Liver (tissue), 8 donors: ENCODE measurements at regions not wholly inside any gene's neighbourhood (a gene's known extent, or its start where the extent isn't known, plus 50 kb on each side); places are given as distances from the start of the nearest gene placed in this dataset.

Experiments used
- DNase-seq: peaks from one replicate; pipeline ENCODE4 v3.0.0-alpha.2; 2017; ENCODE audit warnings: low spot score
- H3K27ac ChIP-seq, 2 donors: one replicate each; pipeline ENCODE4 v1.7.0; 2013; ENCODE audit warnings: inconsistent platforms in 2 of 2, low read length in 2 of 2, control low read depth in 1 of 2, low read depth in 1 of 2, mild to moderate bottlenecking in 1 of 2
- H3K27me3 ChIP-seq, 4 donors: one replicate each; pipeline versions ENCODE4 v1.6.1 to v1.7.0; 2013; ENCODE audit warnings: low read length in 3 of 4, inconsistent platforms in 1 of 4, mild to moderate bottlenecking in 1 of 4, moderate library complexity in 1 of 4; ENCODE audit not compliant: control insufficient read depth in 4 of 4, insufficient read depth in 4 of 4
- H3K36me3 ChIP-seq, 4 donors: one replicate each; pipeline versions ENCODE4 v1.6.1 to v1.7.0; 2013; ENCODE audit warnings: low read length in 3 of 4, mild to moderate bottlenecking in 3 of 4, low read depth in 1 of 4, moderate library complexity in 1 of 4; ENCODE audit not compliant: control insufficient read depth in 4 of 4, insufficient read depth in 3 of 4
- H3K4me1 ChIP-seq, 4 donors: one replicate each; pipeline versions ENCODE4 v1.6.1 to v1.7.0; 2013; ENCODE audit warnings: low read length in 3 of 4, mild to moderate bottlenecking in 3 of 4, moderate library complexity in 1 of 4; ENCODE audit not compliant: control insufficient read depth in 4 of 4, insufficient read depth in 4 of 4
- H3K4me3 ChIP-seq, 3 donors: one replicate each; pipeline versions ENCODE4 v1.6.1 to v1.7.0; 2013; ENCODE audit warnings: low read length in 3 of 3, control low read depth in 1 of 3, low read depth in 1 of 3, mild to moderate bottlenecking in 1 of 3
- H3K9ac ChIP-seq, 2 donors: one replicate each; pipeline ENCODE4 v1.7.0; 2013; ENCODE audit warnings: low read length in 2 of 2, mild to moderate bottlenecking in 2 of 2, moderate library complexity in 2 of 2, control low read depth in 1 of 2, low read depth in 1 of 2
- H3K9me3 ChIP-seq, 4 donors: one replicate each; pipeline versions ENCODE4 v1.6.1 to v1.7.0; 2013; ENCODE audit warnings: low read length in 3 of 4; ENCODE audit not compliant: control insufficient read depth in 4 of 4
- CTCF ChIP-seq: fragments of 150-350 bp; IDR thresholded peaks from 2 replicates; pipeline ENCODE4 v1.5.1; 2017; ENCODE audit warnings: improper control_type of control experiment, low read depth, low read length; ENCODE audit not compliant: missing input control
- EGR1 ChIP-seq, 2 donors: IDR thresholded peaks; 2 replicates each; pipeline ENCODE4 v1.6.1; 2016 to 2018; ENCODE audit warnings: antibody characterized with exemption in 2 of 2, low read depth in 2 of 2
- FOXA1 ChIP-seq: IDR thresholded peaks from 2 replicates; pipeline ENCODE4 v1.6.1; 2016; ENCODE audit warnings: antibody characterized with exemption
- FOXA2 ChIP-seq: IDR thresholded peaks from 2 replicates; pipeline ENCODE4 v1.6.1; 2016; ENCODE audit warnings: antibody characterized with exemption
- GABPA ChIP-seq, 2 donors: IDR thresholded peaks in 1 of 2; conservative IDR thresholded peaks in 1 of 2; 2 replicates each; pipeline ENCODE4 v1.6.1; 2016; ENCODE audit warnings: antibody characterized with exemption in 2 of 2, mild to moderate bottlenecking in 1 of 2, moderate library complexity in 1 of 2
- HNF4A ChIP-seq, 2 donors: conservative IDR thresholded peaks; 2 replicates each; pipeline ENCODE4 v1.6.1; 2016; ENCODE audit warnings: antibody characterized with exemption in 2 of 2, mild to moderate bottlenecking in 2 of 2
- HNF4G ChIP-seq: IDR thresholded peaks from 2 replicates; pipeline ENCODE4 v1.6.1; 2016; ENCODE audit warnings: antibody characterized with exemption
- JUND ChIP-seq, 2 donors: IDR thresholded peaks; 2 replicates each; pipeline ENCODE4 v1.6.1; 2016; ENCODE audit warnings: antibody characterized with exemption in 2 of 2
- NR2F2 ChIP-seq: IDR thresholded peaks from 2 replicates; pipeline ENCODE4 v1.6.1; 2016; ENCODE audit warnings: antibody characterized with exemption
- RAD21 ChIP-seq, 2 donors: IDR thresholded peaks; 2 replicates each; pipeline ENCODE4 v1.6.1; 2016; ENCODE audit warnings: antibody characterized with exemption in 2 of 2, mild to moderate bottlenecking in 2 of 2
- RXRA ChIP-seq, 2 donors: IDR thresholded peaks; 2 replicates each; pipeline ENCODE4 v1.6.1; 2017 to 2018; ENCODE audit warnings: antibody characterized with exemption in 2 of 2, mild to moderate bottlenecking in 1 of 2
- SP1 ChIP-seq: IDR thresholded peaks from 2 replicates; pipeline ENCODE4 v1.6.1; 2018; ENCODE audit warnings: antibody characterized with exemption, mild to moderate bottlenecking
- TAF1 ChIP-seq: conservative IDR thresholded peaks from 2 replicates; pipeline ENCODE4 v1.6.1; 2016; ENCODE audit warnings: antibody characterized with exemption, mild to moderate bottlenecking
- YY1 ChIP-seq: IDR thresholded peaks from 2 replicates; pipeline ENCODE4 v1.6.1; 2016; ENCODE audit warnings: antibody characterized with exemption, mild to moderate bottlenecking
- WGBS: extraction: QIAGEN DNeasy Blood & Tissue Kit; methylation state at CpG from one replicate; pipeline ENCODE4 v1.1.7; 2013; 5-methylcytosine and 5-hydroxymethylcytosine counted together
- TF ChIP-seq, protein P1 (sequence below): IDR thresholded peaks from 2 replicates; pipeline ENCODE4 v1.6.1; 2016; ENCODE audit warnings: antibody characterized with exemption
- TF ChIP-seq, protein P2 (sequence below): IDR thresholded peaks from 2 replicates; pipeline ENCODE4 v1.6.1; 2016; ENCODE audit warnings: antibody characterized with exemption, mild to moderate bottlenecking
- TF ChIP-seq, protein P3 (sequence below): IDR thresholded peaks from 2 replicates; pipeline ENCODE4 v1.6.1; 2016; ENCODE audit warnings: antibody characterized with exemption
- donor health status: healthy.
- donor health status: healthy.
- donor health status: healthy.
- donor health status: healthy.
- donor health status: healthy.

DNA sequence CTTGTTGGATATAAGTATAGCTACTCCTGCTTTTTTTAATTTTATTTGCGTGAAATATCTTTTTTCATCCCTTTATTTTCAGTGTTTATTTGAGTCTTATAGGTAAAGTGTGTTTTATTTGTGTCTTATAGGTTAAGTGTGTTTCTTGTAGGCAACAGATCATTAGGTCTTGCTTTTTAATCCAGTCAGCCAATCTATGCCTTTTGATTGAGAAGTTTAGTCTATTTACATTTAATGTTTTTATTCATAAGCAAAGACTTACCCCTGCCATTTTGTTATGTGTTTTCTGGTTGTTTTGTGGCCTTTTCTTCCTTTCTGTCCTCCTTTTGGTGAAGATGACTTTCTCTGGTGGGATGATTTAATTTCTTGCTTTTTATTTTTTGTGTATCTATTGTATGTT is 232.0 kb downstream of the RAP2B start:
- TF ChIP-seq EGR1 (IDR thresholded peaks at IDR 0.05; ENCODE audit: low read depth in 2 of 2) (no peak), HNF4G (no peak), GABPA (IDR thresholded peaks at IDR 0.05 in 1 of 2, conservative IDR thresholded peaks at IDR 0.05 in 1 of 2) (no peak), SP1 (no peak), RAD21 (IDR thresholded peaks at IDR 0.05) (no peak), YY1 (no peak), CTCF (no peak), HNF4A (conservative IDR thresholded peaks at IDR 0.05) (no peak), RXRA (IDR thresholded peaks at IDR 0.05) (no peak), FOXA2 (no peak), JUND (IDR thresholded peaks at IDR 0.05) (no peak), NR2F2 (no peak)
- TF ChIP-seq, protein P1, sequence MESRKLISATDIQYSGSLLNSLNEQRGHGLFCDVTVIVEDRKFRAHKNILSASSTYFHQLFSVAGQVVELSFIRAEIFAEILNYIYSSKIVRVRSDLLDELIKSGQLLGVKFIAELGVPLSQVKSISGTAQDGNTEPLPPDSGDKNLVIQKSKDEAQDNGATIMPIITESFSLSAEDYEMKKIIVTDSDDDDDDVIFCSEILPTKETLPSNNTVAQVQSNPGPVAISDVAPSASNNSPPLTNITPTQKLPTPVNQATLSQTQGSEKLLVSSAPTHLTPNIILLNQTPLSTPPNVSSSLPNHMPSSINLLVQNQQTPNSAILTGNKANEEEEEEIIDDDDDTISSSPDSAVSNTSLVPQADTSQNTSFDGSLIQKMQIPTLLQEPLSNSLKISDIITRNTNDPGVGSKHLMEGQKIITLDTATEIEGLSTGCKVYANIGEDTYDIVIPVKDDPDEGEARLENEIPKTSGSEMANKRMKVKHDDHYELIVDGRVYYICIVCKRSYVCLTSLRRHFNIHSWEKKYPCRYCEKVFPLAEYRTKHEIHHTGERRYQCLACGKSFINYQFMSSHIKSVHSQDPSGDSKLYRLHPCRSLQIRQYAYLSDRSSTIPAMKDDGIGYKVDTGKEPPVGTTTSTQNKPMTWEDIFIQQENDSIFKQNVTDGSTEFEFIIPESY = no peak
- TF ChIP-seq, protein P2, sequence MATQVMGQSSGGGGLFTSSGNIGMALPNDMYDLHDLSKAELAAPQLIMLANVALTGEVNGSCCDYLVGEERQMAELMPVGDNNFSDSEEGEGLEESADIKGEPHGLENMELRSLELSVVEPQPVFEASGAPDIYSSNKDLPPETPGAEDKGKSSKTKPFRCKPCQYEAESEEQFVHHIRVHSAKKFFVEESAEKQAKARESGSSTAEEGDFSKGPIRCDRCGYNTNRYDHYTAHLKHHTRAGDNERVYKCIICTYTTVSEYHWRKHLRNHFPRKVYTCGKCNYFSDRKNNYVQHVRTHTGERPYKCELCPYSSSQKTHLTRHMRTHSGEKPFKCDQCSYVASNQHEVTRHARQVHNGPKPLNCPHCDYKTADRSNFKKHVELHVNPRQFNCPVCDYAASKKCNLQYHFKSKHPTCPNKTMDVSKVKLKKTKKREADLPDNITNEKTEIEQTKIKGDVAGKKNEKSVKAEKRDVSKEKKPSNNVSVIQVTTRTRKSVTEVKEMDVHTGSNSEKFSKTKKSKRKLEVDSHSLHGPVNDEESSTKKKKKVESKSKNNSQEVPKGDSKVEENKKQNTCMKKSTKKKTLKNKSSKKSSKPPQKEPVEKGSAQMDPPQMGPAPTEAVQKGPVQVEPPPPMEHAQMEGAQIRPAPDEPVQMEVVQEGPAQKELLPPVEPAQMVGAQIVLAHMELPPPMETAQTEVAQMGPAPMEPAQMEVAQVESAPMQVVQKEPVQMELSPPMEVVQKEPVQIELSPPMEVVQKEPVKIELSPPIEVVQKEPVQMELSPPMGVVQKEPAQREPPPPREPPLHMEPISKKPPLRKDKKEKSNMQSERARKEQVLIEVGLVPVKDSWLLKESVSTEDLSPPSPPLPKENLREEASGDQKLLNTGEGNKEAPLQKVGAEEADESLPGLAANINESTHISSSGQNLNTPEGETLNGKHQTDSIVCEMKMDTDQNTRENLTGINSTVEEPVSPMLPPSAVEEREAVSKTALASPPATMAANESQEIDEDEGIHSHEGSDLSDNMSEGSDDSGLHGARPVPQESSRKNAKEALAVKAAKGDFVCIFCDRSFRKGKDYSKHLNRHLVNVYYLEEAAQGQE = no peak
- TF ChIP-seq, protein P3, sequence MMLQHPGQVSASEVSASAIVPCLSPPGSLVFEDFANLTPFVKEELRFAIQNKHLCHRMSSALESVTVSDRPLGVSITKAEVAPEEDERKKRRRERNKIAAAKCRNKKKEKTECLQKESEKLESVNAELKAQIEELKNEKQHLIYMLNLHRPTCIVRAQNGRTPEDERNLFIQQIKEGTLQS = no peak
- H3K27ac ChIP-seq = no peak overlapping the region
- DNase-seq = no peak
- H3K9me3 ChIP-seq = peaks cover 0 to 10% (median 3%) of the 10 kb centered on the region in 4 donors
- H3K36me3 ChIP-seq = no peaks in the 10 kb centered on the region
- 83% methylated on average over 1 of the region's 1 CpG for WGBS
- no peak overlapping the region for H3K4me3 ChIP-seq
- no peak overlapping the region for H3K9ac ChIP-seq
- H3K4me1 ChIP-seq = no peaks in the 10 kb centered on the region
- H3K27me3 ChIP-seq = peaks cover 0 to 4% (median 0%) of the 10 kb centered on the region in 4 donors

DNA sequence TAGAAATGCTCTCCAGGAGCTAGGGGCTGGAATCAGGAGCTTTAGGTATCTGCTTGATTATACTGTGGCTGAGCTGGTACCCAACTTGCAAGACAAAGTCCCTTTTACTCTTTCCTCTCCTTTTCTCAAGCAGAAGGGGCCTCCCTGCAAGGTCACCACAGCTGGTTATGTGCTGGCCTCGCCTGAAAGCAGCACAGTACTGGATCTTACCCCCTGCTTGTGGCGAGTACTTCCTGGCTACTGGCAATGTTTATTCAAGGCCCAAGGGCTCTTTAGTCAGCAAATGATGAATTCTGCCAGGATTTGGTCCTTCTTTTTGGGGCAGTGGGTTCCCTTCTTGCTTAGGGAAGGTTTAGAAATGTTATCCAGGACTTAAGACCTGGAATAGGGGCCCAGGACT is 234.6 kb downstream of the RAP2B start:
- 77% methylated on average over 2 of the region's 2 CpGs for WGBS
- H3K27me3 ChIP-seq = peaks cover 0 to 4% (median 0%) of the 10 kb centered on the region in 4 donors
- no peak for DNase-seq
- peaks cover 0 to 10% (median 3%) of the 10 kb centered on the region in 4 donors for H3K9me3 ChIP-seq
- no peak overlapping the region for H3K4me3 ChIP-seq
- no peak overlapping the region for H3K9ac ChIP-seq
- H3K27ac ChIP-seq = no peak overlapping the region
- no peaks in the 10 kb centered on the region for H3K36me3 ChIP-seq
- no peaks in the 10 kb centered on the region for H3K4me1 ChIP-seq
- TF ChIP-seq, protein P3 = no peak
- TF ChIP-seq RXRA (IDR thresholded peaks at IDR 0.05) (no peak), GABPA (IDR thresholded peaks at IDR 0.05 in 1 of 2, conservative IDR thresholded peaks at IDR 0.05 in 1 of 2) (no peak), NR2F2 (no peak), JUND (IDR thresholded peaks at IDR 0.05) (no peak), FOXA2 (no peak), HNF4A (conservative IDR thresholded peaks at IDR 0.05) (no peak), HNF4G (no peak), EGR1 (IDR thresholded peaks at IDR 0.05; ENCODE audit: low read depth in 2 of 2) (no peak), SP1 (no peak), TAF1 (no peak), RAD21 (IDR thresholded peaks at IDR 0.05) (no peak), FOXA1 (no peak)
- TF ChIP-seq, protein P2 = no peak
- TF ChIP-seq, protein P1 = no peak
